ENCODE measurements at regions not wholly inside any gene's neighbourhood (a gene's known extent, or its start where the extent isn't known, plus 50 kb on each side); places are given as distances from the start of the nearest gene placed in this dataset.

DNA sequence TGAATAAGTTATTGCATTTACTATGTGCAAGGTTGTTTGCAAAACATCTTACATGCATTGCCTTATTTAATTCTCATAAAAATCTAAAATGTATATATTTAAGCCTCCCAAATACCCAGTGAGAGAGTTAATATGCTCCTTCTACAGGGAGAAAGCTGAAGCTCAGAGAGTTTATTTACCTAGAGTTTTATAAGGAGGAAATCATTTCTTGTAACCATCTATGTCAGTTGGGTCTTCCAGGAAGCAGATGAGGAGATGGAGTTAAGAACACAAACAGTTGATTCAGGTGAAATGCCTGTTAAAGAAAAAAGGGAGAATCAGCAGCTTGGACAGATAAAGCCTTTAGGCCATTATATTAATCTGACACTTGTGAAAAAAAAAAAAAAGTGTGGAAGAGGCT, 62.6 kb upstream of the DHX40 start:
- no peaks in the 10 kb centered on the region for H3K4me1 ChIP-seq
- H3K36me3 ChIP-seq: no peaks in the 10 kb centered on the region
- H3K27me3 ChIP-seq: no peaks in the 10 kb centered on the region
- H3K4me3 ChIP-seq: no peak overlapping the region
- DNase-seq: no peak
- intact Hi-C loops (cut with DNase I): no loop called here
- no peak for ATAC-seq
- TF ChIP-seq, protein P1, sequence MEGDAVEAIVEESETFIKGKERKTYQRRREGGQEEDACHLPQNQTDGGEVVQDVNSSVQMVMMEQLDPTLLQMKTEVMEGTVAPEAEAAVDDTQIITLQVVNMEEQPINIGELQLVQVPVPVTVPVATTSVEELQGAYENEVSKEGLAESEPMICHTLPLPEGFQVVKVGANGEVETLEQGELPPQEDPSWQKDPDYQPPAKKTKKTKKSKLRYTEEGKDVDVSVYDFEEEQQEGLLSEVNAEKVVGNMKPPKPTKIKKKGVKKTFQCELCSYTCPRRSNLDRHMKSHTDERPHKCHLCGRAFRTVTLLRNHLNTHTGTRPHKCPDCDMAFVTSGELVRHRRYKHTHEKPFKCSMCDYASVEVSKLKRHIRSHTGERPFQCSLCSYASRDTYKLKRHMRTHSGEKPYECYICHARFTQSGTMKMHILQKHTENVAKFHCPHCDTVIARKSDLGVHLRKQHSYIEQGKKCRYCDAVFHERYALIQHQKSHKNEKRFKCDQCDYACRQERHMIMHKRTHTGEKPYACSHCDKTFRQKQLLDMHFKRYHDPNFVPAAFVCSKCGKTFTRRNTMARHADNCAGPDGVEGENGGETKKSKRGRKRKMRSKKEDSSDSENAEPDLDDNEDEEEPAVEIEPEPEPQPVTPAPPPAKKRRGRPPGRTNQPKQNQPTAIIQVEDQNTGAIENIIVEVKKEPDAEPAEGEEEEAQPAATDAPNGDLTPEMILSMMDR (IDR thresholded peaks at IDR 0.05): no peak
- no peak for TF ChIP-seq POLR2A (IDR thresholded peaks at IDR 0.05)
- no peaks in the 10 kb centered on the region for H3K9me3 ChIP-seq
- no peak overlapping the region for H3K27ac ChIP-seq

DNA sequence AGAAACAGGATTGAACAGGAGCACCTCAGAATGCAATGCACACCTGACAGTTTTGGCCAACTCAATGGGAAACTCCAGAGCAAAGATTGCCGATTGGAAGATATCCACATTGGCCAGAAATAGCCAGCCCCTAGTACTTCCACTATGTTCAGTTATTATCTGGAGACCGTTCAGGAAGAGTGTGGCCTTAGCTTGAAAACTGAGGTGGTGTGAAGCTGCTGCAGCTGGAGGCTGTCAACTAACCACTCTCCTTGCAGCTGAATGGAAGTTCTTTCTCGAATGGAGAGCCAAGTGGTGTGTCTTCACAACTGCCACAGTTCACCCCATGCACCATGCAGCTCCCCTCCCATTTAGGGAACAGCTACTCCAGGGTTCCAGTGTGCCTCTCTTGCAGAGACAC, 61.9 kb upstream of the DHX40 start:
- H3K27ac ChIP-seq: no peak overlapping the region
- H3K4me1 ChIP-seq: no peaks in the 10 kb centered on the region
- 83% methylated on average over 2 of the region's 3 CpGs for WGBS (ENCODE audit: insufficient coverage, low coverage, low lambda C conversion rate, missing lambda C conversion rate)
- TF ChIP-seq, protein P1 (IDR thresholded peaks at IDR 0.05): no peak
- no peak for TF ChIP-seq POLR2A (IDR thresholded peaks at IDR 0.05)
- DNase-seq (no peak), ATAC-seq (no peak)
- no peaks in the 10 kb centered on the region for H3K27me3 ChIP-seq
- no peaks in the 10 kb centered on the region for H3K36me3 ChIP-seq
- intact Hi-C loops (cut with DNase I): no loop called here
- H3K4me3 ChIP-seq: no peak overlapping the region
- H3K9me3 ChIP-seq: no peaks in the 10 kb centered on the region

DNA sequence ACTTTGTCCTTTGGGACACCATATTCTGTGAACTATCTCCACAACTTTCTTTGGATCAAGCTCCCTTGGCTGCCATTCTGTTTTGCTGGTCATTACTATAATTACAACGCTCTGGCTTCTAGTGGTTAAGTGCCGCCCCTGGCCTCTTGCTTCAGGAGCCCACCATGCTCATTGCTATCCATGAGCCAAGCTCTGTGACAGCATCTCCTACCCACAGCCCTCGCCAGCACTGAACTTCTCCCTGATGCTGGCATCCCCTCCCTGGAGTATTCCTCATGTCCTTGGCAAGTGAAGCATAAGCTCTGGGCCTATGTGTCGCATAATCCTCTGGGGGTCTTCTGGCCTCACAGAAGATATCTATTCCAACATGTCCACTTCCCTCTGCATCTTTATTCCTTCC, 60.6 kb upstream of the DHX40 start:
- Histone ChIP-seq H3K4me1 (no peaks in the 10 kb centered on the region), H3K27ac (no peak overlapping the region), H3K27me3 (no peaks in the 10 kb centered on the region), H3K4me3 (no peak overlapping the region), H3K9me3 (no peaks in the 10 kb centered on the region), H3K36me3 (no peaks in the 10 kb centered on the region)
- intact Hi-C loops (cut with DNase I): no loop called here
- no peak for DNase-seq
- 100% methylated on average over 4 of the region's 4 CpGs for WGBS (ENCODE audit: insufficient coverage, low coverage, low lambda C conversion rate, missing lambda C conversion rate)
- TF ChIP-seq, protein P1 (IDR thresholded peaks at IDR 0.05): no peak
- TF ChIP-seq POLR2A (IDR thresholded peaks at IDR 0.05): no peak
- no peak for ATAC-seq

DNA sequence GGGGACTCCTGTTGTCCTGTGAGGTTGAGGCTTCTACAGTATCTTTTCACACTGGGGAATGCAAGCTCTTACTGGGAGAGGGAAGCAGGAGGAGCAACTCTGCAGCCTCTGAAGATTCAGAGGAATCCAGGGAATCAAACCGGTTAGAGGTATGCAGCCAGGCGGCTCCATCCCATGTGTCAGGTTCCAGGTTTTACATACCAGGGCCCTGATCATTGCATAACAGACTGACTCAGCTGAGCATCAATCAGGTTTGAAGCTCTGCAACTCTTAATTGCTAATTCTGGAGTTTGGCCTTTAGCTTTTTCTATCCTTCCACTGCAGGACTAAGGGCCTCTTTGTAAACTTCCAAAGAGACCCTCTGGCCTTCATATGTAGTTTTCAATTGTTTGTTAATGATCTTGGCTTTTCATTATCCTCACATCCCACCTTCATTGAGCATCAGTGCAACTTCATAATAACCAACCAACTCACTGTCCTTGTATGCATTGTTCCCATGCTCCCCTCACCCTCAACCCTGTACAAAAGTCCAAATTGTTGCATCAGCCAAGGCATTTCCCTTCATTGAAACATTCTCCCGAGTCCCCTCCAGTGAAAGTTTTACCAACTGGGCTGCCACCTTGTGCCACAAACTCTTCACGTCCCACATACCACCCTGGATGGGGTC, 59.7 kb upstream of the DHX40 start:
- Histone ChIP-seq H3K27me3 (no peaks in the 10 kb centered on the region), H3K36me3 (no peaks in the 10 kb centered on the region), H3K9me3 (no peaks in the 10 kb centered on the region), H3K27ac (no peak overlapping the region), H3K4me1 (no peaks in the 10 kb centered on the region), H3K4me3 (no peak overlapping the region)
- TF ChIP-seq POLR2A (IDR thresholded peaks at IDR 0.05): no peak
- TF ChIP-seq, protein P1 (IDR thresholded peaks at IDR 0.05): no peak
- no peak for DNase-seq
- intact Hi-C loops (cut with DNase I): no loop called here
- peak in 1 of 4 donors; percentile 34 for ATAC-seq
- 78% methylated on average over 2 of the region's 4 CpGs for whole genome bisulfite sequencing (ENCODE audit: insufficient coverage, low coverage, low lambda C conversion rate, missing lambda C conversion rate)

Measured in right lobe of liver (tissue), 6 donors.